SK-N-DZ (cell line): ENCODE measurements at regions not wholly inside any gene's neighbourhood (a gene's known extent, or its start where the extent isn't known, plus 50 kb on each side); places are given as distances from the start of the nearest gene placed in this dataset.
"Not testable (repeated sequence)": the region's sequence is repeated elsewhere in the genome, so short reads cannot be mapped to it uniquely, and the experiment has no call there.

Source experiments
- DNase-seq: peaks from one replicate; pipeline ENCODE4 v3.0.0-alpha.2; 2015; ENCODE audit warnings: low spot score

- DNase-seq, result no peak
These were observed 454.3 kb upstream of the WWC1 start for GRCh38 chr5:167837127-167837526.

DNA sequence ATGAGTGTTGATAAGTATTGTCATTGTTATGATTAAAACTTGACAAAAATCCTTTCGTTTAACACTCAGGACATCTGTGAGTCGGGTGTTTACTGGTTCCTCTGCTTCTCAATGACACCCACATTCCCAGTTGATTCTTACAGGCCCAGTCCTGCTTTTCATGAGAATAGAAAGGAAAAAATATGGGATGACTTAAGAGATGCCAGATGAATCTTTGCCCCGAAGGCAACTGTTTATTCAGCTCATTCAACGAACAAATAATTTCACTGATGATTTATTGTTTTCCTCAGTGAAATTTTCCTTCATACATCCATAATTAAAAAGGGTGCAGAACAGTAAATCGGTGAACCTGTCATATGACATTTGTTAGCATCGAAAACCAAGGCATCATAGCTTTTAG is 452.4 kb upstream of the WWC1 start:
- no peak for DNase-seq

DNA sequence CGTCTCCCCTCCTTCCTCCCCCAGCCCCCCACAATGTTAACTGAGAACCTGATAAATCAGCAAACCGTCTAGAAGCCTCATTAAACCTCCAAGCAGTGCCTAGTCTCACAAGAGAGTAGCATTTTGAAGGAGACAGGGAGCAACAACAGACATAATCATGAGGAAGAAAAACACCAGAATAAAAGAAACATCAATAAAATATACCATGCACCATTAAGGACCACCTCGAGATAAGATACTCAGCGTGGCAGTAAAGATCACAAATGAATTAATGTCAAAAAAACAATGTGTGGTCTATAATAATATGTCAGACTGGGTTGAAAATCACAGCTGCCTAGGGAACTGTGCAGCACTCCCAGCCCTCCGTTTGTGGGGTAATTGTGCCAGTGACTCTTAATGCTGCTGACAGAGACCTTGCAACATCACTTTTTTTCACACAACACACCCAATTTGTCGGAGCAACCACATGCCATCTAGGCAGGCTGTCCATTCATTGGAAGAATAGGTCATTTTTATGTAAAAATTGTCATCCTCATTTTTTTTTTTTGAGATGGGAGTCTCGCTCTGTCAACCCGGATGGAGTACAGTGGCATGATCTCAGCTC is 450.8 kb upstream of the WWC1 start:
- DNase-seq, result no peak

DNA sequence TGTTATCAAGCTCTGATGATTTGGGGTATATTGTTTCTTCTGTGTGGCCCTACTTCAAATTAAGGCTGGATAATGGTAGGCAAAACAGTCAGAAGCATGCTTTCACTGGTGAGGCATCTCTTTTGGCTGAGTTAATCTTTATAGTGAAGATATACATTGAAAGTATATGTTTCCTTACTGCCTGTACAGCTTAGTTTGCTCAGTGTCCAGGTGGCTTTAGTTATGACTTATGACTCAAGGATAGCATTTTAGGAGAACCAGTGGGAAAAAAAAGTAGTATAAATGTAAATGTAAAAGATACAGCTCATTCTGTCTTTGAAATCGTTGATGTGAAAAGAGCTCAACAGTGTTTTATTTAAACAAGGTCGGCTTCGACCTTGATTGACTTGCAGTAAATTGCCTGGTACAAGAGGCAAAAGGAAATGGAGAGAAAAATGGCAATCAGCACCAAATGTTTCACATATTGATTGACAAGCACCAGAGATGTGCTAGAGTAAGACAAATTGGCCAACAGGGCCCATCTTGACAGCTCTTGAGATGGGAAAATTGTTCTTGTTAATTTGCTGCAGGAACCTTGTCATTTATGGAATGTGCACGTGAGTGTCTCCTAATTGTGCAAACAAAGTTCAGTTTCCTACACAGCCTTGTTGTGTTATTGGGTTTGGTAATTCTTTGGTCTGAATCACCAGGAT is 447.4 kb upstream of the WWC1 start:
- no peak for DNase-seq

DNA sequence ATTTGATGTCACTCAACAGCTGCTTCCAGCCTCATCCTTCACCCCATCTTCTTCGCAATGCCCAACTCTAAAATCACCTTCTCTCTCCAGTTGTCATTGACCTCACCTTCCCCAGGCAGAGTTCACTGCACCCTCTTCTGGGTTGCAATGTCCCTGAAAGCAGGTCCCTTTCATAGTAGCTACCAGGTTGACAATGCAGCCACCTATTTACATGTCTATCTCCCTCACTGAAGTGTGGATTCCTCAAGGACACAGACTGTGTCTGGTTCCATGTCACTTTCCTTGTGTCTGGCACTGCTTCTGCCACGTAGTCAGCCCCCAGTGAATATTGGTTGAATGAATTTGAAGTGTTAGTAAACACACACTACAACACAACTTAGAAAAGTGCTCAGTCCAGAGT is 445.5 kb upstream of the WWC1 start:
- DNase-seq, result no peak

DNA sequence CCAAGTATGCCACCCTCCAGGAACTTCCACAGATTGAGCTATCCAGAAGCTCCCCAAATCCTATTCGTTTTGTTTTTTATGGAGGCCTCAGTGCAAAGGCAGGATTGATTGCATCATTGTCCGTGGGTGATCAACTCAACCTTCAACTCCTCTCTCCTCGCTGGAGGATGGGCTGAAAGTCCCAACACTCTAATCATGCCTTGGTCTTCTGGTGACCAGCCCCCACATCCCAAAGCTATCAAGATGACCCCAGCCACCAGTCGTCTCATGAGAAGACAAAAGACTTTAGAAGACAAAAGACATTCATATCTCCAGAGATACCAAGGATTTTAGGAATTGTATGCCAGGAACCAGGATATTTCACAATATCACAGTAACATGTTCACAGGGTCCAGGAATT is 441.6 kb upstream of the WWC1 start:
- no peak for DNase-seq

GRCh38 chr5:167850911-167851310 is 440.5 kb upstream of the WWC1 start:
- DNase-seq, result no peak

- no peak for DNase-seq
These were observed 440.0 kb upstream of the WWC1 start for GRCh38 chr5:167851416-167851815.

DNA sequence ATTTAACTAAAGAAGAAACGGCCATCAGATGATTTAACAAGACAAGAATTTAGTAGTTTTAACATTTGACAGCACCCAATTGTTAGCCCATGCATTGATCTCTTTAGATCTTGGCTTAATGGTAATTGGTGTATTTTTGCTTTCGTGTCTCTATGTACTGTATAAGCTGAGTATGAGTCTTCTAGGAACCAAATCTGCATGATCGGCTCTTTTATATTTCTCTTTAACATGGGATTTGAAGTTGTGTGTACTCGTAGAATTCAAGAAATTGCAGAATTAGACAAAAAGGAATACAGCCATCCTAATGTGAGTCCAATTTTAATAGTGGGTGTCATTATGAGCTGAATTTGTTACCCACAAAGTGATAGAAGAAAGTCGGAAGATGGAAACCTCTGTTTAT is 438.9 kb upstream of the WWC1 start:
- no peak for DNase-seq

DNA sequence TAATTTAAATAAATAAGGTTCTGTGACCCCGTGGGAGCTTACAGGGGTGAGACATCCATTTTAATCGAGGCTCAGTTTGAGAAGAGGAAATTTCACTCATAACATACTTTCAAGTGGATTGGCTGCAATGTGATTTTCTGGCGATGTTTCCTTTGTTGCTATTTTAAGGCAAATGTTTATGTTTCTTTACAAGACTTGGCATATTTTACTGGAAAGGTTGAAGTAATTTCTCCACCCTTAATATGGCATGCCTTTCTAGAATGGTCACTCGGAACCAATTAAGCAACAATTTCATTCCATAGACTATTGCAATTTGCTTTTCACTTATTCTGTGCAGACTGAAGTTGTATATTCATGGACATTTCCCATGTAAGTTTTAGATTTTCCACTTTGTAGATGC is 438.0 kb upstream of the WWC1 start:
- DNase-seq, result no peak

GRCh38 chr5:167855818-167856217 is 435.6 kb upstream of the WWC1 start:
- no peak for DNase-seq

DNA sequence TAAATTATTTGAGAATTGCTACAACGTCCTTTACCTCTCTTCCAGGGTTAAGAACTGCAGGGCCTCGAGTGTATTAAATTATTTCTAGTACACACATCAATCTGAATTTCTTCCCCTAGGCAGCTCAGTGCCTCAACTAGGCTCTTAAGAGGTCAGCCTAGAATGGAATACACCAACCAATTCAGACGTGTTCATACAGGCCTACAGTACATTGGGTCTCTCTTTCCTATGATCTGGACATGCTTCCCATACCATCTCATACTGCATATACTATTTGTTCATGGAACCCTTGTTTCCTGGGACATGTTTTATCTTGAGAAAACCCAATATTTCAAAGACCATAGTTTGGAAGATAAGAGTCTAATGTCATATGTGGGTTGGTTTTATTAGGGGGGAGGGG is 434.1 kb upstream of the WWC1 start:
- no peak for DNase-seq

- not testable (repeated sequence) for DNase-seq
These were observed 433.1 kb upstream of the WWC1 start for GRCh38 chr5:167858186-167858855.

DNA sequence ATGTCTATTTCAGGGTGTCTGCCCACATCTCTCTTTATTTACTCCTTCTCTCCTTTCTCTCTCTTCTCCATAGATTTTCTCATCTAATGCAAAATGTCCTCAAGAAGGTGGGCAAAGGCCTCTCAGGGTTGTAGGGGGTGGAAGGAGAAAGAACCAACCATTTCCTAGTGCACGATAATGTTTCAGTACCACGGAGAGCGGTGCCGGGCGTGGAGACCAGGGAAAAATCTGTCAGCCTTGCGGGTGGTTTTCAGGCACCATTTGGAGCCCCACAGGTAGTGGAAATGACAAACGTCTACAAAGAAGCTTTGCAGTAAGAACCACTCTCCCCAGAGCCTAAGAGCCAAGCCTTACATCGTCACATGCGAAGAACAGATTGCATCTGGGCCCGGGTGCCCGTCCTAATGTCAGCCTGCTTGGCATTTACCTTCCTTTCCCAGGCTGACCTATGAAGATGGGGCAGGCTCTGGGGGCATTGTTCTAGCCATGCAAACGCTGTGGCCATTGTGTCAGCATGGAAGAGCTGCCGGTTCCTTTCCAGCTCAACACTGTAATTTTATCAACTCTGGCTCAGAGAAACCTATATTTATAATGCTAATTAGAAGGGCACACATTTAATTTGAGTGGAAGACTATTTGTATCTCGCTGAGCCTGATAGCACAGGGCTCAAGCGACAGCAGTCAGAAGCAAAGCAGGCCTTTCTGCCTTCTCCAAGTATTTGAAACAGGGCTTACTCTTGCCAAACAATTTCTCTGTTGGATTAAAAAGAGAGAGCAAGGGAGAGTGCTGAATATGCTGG is 430.1 kb upstream of the WWC1 start:
- DNase-seq, result no peak

DNA sequence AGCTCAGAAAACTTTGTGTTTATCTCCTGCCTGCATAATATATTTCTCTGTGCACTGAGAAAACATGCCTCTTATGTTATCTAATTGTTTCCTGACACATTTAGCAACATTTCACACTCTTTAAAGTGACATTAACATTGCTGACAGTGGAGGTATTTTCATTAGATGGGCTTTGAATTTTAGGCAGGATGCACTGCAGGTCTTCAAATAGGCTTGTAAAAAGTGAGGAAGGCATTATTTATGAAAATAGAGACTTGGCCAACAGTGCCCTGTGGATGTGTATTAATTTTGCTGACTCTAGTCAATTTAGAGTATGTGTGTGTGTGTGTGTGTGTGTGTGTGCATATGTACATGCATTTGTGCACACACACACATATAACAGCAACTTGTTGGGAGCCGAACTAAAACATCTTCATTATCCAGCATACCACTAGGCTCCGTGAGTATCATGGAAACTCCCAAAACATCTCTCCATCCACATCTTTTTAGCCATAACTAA is 429.5 kb upstream of the WWC1 start:
- DNase-seq, result no peak

DNA sequence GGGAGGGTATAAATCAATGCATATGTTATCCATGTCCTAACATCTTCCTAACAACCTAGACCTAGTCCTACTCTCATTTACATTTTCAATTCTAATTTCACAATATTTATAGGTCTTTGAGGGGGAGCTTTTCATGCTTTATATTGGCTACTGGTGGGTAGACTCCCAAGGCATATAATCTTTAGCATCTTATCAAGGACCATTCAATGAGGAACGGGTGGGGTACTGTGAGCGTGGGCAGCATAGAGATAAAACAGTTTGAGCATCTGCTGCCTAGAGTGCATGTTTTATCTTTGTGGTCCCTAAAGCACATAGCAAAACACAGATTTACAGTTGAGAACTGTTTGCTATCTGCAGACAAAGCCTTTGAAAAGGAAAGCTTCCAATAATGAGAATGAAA is 427.6 kb upstream of the WWC1 start:
- no peak for DNase-seq

DNA sequence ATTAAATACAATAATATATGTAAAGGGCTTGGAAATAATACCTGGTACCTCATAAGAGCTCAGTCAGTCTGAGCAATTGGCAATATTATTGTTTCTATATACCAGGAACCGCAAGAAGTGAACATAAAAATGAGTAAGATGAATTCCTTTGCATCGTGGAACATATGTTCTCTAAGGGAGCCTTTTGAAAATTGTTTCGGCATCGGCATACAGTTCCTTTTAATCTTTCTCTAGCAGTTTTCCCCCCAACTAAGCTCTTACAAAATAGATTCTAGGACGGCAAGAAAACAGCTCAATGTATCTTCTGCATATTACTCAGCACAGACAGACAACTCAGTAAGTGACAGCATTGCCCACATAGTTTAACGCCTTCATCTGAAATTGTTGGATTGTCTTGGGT is 426.6 kb upstream of the WWC1 start:
- no peak for DNase-seq

- DNase-seq, result no peak
These were observed 424.6 kb upstream of the WWC1 start for GRCh38 chr5:167866797-167867196.

GRCh38 chr5:167867281-167867680 is 424.2 kb upstream of the WWC1 start:
- DNase-seq, result no peak

- DNase-seq, result no peak
These were observed 422.3 kb upstream of the WWC1 start for GRCh38 chr5:167869125-167869524.

DNA sequence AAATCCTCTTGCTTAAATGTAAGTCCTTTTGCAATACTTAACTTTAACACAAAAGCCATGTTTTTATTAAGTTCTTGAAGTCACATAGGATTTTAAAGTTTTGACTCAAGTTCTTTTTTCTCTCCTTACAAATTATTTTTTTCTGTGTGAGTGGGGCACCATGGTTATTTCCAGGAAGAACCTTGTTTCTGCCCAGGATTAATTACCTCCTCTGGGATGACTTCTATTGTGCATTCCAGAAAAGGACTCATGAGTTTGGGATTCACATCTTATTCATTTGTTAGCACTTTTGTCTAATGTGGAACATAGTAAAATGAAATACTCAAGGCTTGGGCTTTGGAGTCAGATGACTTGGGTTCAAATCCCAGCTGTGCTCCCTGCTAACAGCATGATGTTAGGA is 421.4 kb upstream of the WWC1 start:
- no peak for DNase-seq

GRCh38 chr5:167871091-167871490 is 420.4 kb upstream of the WWC1 start:
- no peak for DNase-seq
